Right lobe of liver (tissue), 4 donors: ENCODE measurements at regions not wholly inside any gene's neighbourhood (a gene's known extent, or its start where the extent isn't known, plus 50 kb on each side); places are given as distances from the start of the nearest gene placed in this dataset.

Experiments used
- CTCF ChIP-seq, 4 donors: fragments of 200-600 bp in 3 of 4; fragments of 450-650 bp in 1 of 4; IDR thresholded peaks; one replicate each; pipeline versions ENCODE4 v1.5.1 to v1.8.0; 2016 to 2022; ENCODE audit warnings: antibody characterized with exemption in 4 of 4, mild to moderate bottlenecking in 2 of 4
- POLR2A ChIP-seq: fragments of 450-650 bp; IDR thresholded peaks from one replicate; pipeline ENCODE4 v1.6.1; 2017; ENCODE audit warnings: antibody characterized with exemption, mild to moderate bottlenecking
- donor health status: DM: no; HTN: no; CAD: no.
- donor health status: DM: no; HTN: no; CAD: no.
- donor health status: DM: no; HTN: yes; CAD: no.

- TF ChIP-seq CTCF (IDR thresholded peaks at IDR 0.05) (no peak), POLR2A (no peak)
Measured at GRCh38 chr4:178632415-178632814, 1190.2 kb upstream of the AGA start.
